ENCODE measurements at regions not wholly inside any gene's neighbourhood (a gene's known extent, or its start where the extent isn't known, plus 50 kb on each side); places are given as distances from the start of the nearest gene placed in this dataset.

DNA sequence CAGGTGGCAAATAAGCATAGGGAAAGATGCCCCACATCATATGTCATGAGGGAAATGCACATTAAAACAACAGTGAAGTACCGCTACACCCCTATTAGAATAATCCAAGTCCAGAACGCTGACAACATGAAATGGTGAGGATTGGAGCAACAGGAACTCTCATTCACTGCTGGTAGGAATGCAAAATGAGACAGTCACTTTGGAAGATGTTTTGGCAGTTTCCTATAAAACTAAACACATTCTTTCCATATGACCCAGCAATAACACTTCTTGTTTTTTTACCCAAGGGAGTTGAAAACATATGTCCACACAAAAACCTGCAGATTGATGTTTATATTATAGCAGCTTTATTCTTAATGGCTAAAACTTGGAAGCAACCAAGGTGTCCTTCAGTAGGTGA, 116.4 kb upstream of the TOPAZ1 start:
- no peak overlapping the region for H4K91ac ChIP-seq (ENCODE audit: insufficient read depth, low read depth, low read length)
- no peak overlapping the region for H3K14ac ChIP-seq (replicated peaks; ENCODE audit: low read depth, low read length)
- H3K4ac ChIP-seq (ENCODE audit: low read depth, low read length): no peak overlapping the region
- H3K18ac ChIP-seq (ENCODE audit: low read depth, low read length): no peak overlapping the region
- no peak for TF ChIP-seq MAZ (IDR thresholded peaks at IDR 0.05; ENCODE audit: borderline replicate concordance, low read depth, low read length)
- TF ChIP-seq FOS (IDR thresholded peaks at IDR 0.05; ENCODE audit: low read depth, low read length): no peak
- no peak for TF ChIP-seq USF2 (IDR thresholded peaks at IDR 0.05; ENCODE audit: low read depth, low read length)
- no peak for TF ChIP-seq CEBPB (IDR thresholded peaks at IDR 0.05; ENCODE audit: low read depth, low read length)
- TF ChIP-seq POLR2A (IDR thresholded peaks at IDR 0.05; ENCODE audit: low read depth, low read length): no peak
- H3K79me1 ChIP-seq (ENCODE audit: low read depth in 1 of 2, low read length in 2 of 2): no peaks in the 10 kb centered on the region
- POLR2A ChIA-PET (ENCODE audit: unreplicated experiment): no interaction called here
- H3K4me2 ChIP-seq (ENCODE audit: low read depth, low read length): no peak overlapping the region
- no TSS peak for BruUV-seq (replicated peaks)
- H3K9me1 ChIP-seq (ENCODE audit: insufficient read depth, low read length): no peaks in the 10 kb centered on the region
- no peak for DNase-seq
- H2AK5ac ChIP-seq (ENCODE audit: low read depth, low read length): no peak overlapping the region
- H2BK5ac ChIP-seq (ENCODE audit: low read depth, low read length, poor library complexity, severe bottlenecking): no peak overlapping the region
- dilution Hi-C loops (cut with HindIII; ENCODE audit: low sequenced_read_pairs, unreplicated experiment): no loop called here
- no peaks in the 10 kb centered on the region for H3K9me3 ChIP-seq (ENCODE audit: control insufficient read depth, insufficient read depth, low read length)
- no peak overlapping the region for H2AK9ac ChIP-seq (replicated peaks; ENCODE audit: low read depth, low read length, poor library complexity)
- H3K27me3 ChIP-seq (ENCODE audit: control insufficient read depth, insufficient read depth, low read length): no peaks in the 10 kb centered on the region
- no peak overlapping the region for H4K8ac ChIP-seq (ENCODE audit: low read depth in 2 of 2, low read length in 2 of 2)
- H2BK15ac ChIP-seq (ENCODE audit: low read depth, low read length): no peak overlapping the region
- no peak for ATAC-seq (ENCODE audit: low read depth)
- no CpG with 5 or more reads among the region's 2 CpGs for WGBS, 2 experiments (ENCODE audit: extremely low coverage in 2 of 2, insufficient read length in 1 of 2)
- intact Hi-C loops (cut with micrococcal nuclease): no loop called here
- no peak overlapping the region for H2AFZ ChIP-seq (replicated peaks; ENCODE audit: low read length, poor library complexity)
- no peak overlapping the region for H3K27ac ChIP-seq (ENCODE audit: insufficient read depth, low read length)
- H4K5ac ChIP-seq (ENCODE audit: low read depth, low read length): no peak overlapping the region
- H3K4me1 ChIP-seq (ENCODE audit: control insufficient read depth, insufficient read depth, low read length): no peaks in the 10 kb centered on the region
- in situ Hi-C loops (cut with MboI; ENCODE audit: low sequenced_read_pairs): no loop called here
- no peak overlapping the region for H2BK20ac ChIP-seq (ENCODE audit: low read depth, low read length)
- no peak overlapping the region for H3K9ac ChIP-seq (ENCODE audit: low read depth, low read length)
- no peak overlapping the region for H3K23ac ChIP-seq (ENCODE audit: low read depth, low read length)
- no peak overlapping the region for H3K56ac ChIP-seq (ENCODE audit: extremely low read depth, insufficient read depth, low read length)
- no peak overlapping the region for H2BK120ac ChIP-seq (ENCODE audit: low read depth, low read length)
- no peaks in the 10 kb centered on the region for H4K20me1 ChIP-seq (ENCODE audit: insufficient read depth, low read length)
- CTCF ChIA-PET: no interaction called here
- no peak overlapping the region for H3K4me3 ChIP-seq (ENCODE audit: insufficient read depth, low read depth, low read length)
- no peaks in the 10 kb centered on the region for H3K36me3 ChIP-seq (ENCODE audit: control insufficient read depth, insufficient read depth, low read length)

All from IMR-90 (cell line).